22Rv1 (cell line): ENCODE measurements at regions not wholly inside any gene's neighbourhood (a gene's known extent, or its start where the extent isn't known, plus 50 kb on each side); places are given as distances from the start of the nearest gene placed in this dataset.

Experiments
- CTCF ChIP-seq: fragments of 450-650 bp; IDR thresholded peaks from 2 replicates; pipeline ENCODE4 v1.5.1; 2017; ENCODE audit warnings: mild to moderate bottlenecking
- ZFX ChIP-seq: fragments of 450-650 bp; IDR thresholded peaks from 2 replicates; pipeline ENCODE4 v1.6.1; 2017; ENCODE audit warnings: antibody characterized with exemption, borderline replicate concordance

- TF ChIP-seq CTCF (no peak), ZFX (no peak)
These were observed 101.5 kb upstream of the RAB4A start for GRCh38 chr1:229169399-229169798.
